ENCODE measurements at regions not wholly inside any gene's neighbourhood (a gene's known extent, or its start where the extent isn't known, plus 50 kb on each side); places are given as distances from the start of the nearest gene placed in this dataset.

- DNase-seq (ENCODE audit: low read depth), result no peak
These were observed 113.8 kb upstream of the KLF6 start for GRCh38 chr10:3898821-3899220.

DNA sequence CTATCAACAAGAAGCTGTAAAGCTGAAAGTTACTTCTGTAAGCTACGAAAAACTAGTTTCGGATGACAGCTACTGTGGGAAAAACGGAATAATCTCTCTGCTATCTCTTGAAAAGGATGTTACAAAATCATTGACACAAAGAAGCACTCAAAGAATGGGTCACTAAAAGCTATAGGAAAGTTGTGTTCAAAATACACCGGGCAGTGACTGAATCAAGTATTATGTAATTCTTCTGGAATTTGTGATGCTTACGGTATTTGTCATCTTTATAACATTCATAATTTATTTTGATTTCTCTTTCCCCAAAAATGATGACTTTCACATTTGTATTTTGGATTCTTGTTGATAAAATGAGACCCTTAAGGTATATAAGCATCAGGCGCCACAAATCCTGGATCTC is 112.1 kb upstream of the KLF6 start:
- H3K4me3 ChIP-seq (ENCODE audit: low read depth, low read length), result no peak overlapping the region
- DNase-seq (ENCODE audit: low read depth), result peak; percentile 60
- TF ChIP-seq CTCF (IDR thresholded peaks at IDR 0.05; ENCODE audit: insufficient read depth, low read length), result no peak

More at GRCh38 chr10:3898821-3899220, 113.8 kb upstream of the KLF6 start:
- H3K4me3 ChIP-seq (ENCODE audit: low read depth, low read length), result no peak overlapping the region
- no peak for TF ChIP-seq CTCF (IDR thresholded peaks at IDR 0.05; ENCODE audit: insufficient read depth, low read length)

GRCh38 chr10:3896161-3896560 is 111.2 kb upstream of the KLF6 start:
- H3K4me3 ChIP-seq (ENCODE audit: low read depth, low read length), result no peak overlapping the region
- no peak for DNase-seq (ENCODE audit: low read depth)
- TF ChIP-seq CTCF (IDR thresholded peaks at IDR 0.05; ENCODE audit: insufficient read depth, low read length), result no peak

DNA sequence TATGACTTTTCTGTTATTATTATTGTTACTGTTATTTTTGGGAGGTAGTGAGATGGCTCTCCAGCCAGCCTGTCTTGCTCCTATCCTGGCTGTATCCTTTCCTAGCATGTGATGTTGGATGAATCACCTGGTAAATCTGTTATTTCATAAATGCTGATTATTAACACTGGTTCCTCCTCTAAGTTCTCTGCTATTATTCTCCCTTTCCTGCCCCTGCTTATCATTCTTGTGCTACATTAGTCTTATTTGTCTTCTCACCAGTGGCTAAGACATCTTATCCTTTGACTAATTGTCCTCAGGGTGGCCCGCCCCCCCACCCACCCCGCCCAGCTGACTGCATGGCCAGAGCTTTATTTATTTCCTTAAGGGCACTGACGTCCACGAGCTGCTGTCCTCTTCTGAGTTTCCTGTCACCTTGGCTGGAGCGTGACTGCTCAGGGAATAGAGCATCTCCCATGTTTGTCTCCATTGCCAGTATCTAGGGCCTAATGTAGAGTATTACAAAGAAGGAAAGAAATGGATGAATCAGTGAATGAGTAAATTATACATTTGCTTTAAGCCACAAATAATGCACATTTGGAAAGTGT is 110.1 kb upstream of the KLF6 start:
- DNase-seq (ENCODE audit: low read depth), result peak; percentile 77
- no peak for TF ChIP-seq CTCF (IDR thresholded peaks at IDR 0.05; ENCODE audit: insufficient read depth, low read length)
- H3K4me3 ChIP-seq (ENCODE audit: low read depth, low read length), result no peak overlapping the region

DNA sequence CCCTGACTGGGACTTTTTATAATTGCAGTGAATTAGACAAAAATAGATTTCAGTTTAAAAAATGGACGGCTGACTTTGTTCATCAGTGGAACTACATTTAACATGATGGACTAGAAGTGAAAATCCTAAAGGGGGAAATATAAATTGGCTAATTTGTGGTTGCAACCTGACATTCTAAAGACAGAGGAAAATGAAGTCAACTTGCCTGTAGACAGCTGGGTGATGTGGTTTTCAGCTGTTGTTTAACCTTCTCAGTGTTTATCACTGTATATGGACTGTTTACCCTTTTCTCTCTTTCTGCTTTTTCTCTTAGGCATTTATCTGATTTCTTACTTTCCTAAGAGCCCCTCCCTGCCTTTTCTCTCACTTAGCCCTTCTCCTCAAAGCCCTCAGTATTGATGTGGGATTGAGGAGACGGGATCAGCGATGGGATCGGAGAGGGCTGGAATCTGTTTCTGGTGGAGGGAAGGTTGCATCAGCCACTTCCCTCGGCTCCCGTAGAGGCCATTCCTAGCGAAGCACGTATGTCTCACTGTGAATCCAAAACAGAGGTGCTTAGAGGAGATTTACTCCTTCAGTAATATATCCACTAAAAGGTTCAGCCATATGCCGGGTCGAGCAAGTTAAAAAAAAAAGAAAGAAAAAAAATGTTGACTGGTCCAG is 109.0 kb upstream of the KLF6 start:
- no peak for TF ChIP-seq CTCF (IDR thresholded peaks at IDR 0.05; ENCODE audit: insufficient read depth, low read length)
- no peak for DNase-seq (ENCODE audit: low read depth)
- H3K4me3 ChIP-seq (ENCODE audit: low read depth, low read length), result no peak overlapping the region

- DNase-seq (ENCODE audit: low read depth), result peak; percentile 31
- no peak for TF ChIP-seq CTCF (IDR thresholded peaks at IDR 0.05; ENCODE audit: insufficient read depth, low read length)
- H3K4me3 ChIP-seq (ENCODE audit: low read depth, low read length), result no peak overlapping the region
These were observed 107.7 kb upstream of the KLF6 start for GRCh38 chr10:3892440-3893425.

Data from fibroblast of the aortic adventitia (primary cell).